Vagina (tissue), 2 donors: ENCODE measurements at regions not wholly inside any gene's neighbourhood (a gene's known extent, or its start where the extent isn't known, plus 50 kb on each side); places are given as distances from the start of the nearest gene placed in this dataset.

Source experiments
- CTCF ChIP-seq, 3 experiments: fragments of 450-650 bp in 2 of 3; fragments of 200-600 bp in 1 of 3; sonication (generic) in 1 of 3; IDR thresholded peaks; one replicate each; pipeline ENCODE4 v1.5.1; 2017 to 2019; ENCODE audit warnings: antibody characterized with exemption in 3 of 3, mild to moderate bottlenecking in 2 of 3, moderate library complexity in 2 of 3
- POLR2A ChIP-seq, 2 donors: fragments of 450-650 bp; IDR thresholded peaks; one replicate each; pipeline ENCODE4 v1.6.1; 2017; ENCODE audit warnings: antibody characterized with exemption in 2 of 2, mild to moderate bottlenecking in 2 of 2, moderate library complexity in 2 of 2
- POLR2AphosphoS5 ChIP-seq, 2 donors: sonication (generic); formaldehyde crosslinking; IDR thresholded peaks; one replicate each; pipeline ENCODE4 v1.9.0; 2017; ENCODE audit warnings: antibody characterized with exemption in 2 of 2, mild to moderate bottlenecking in 2 of 2, low read depth in 1 of 2; ENCODE audit not compliant: insufficient read depth in 1 of 2

- TF ChIP-seq CTCF (IDR thresholded peaks at IDR 0.05) = no peak
- TF ChIP-seq POLR2AphosphoS5 (IDR thresholded peaks at IDR 0.05; ENCODE audit: insufficient read depth in 1 of 2, low read depth in 1 of 2) = no peak
- TF ChIP-seq POLR2A (IDR thresholded peaks at IDR 0.05) = no peak
These were observed 61.4 kb upstream of the LRRC7 start for GRCh38 chr1:69506311-69506710.
